Gastrocnemius medialis (tissue), 4 donors: ENCODE measurements at regions not wholly inside any gene's neighbourhood (a gene's known extent, or its start where the extent isn't known, plus 50 kb on each side); places are given as distances from the start of the nearest gene placed in this dataset.
"Not testable (repeated sequence)": the region's sequence is repeated elsewhere in the genome, so short reads cannot be mapped to it uniquely, and the experiment has no call there.

Experiments used
- ATAC-seq, 2 donors: fragments of 150-250 bp; one replicate each; pipeline ENCODE4 v1.9.1; 2016
- DNase-seq, 2 donors: peaks; one replicate each; pipeline ENCODE4 v3.0.0-alpha.2; 2019
- H3K27ac ChIP-seq, 4 donors: fragments of 200-600 bp; sonication (generic); 1 replicate in 1 of 4; 2 replicates in 3 of 4; pipeline ENCODE4 v1.5.1; 2016 to 2018; ENCODE audit warnings: mild to moderate bottlenecking in 2 of 4, moderate library complexity in 1 of 4
- H3K27me3 ChIP-seq, 3 donors: fragments of 200-600 bp; sonication (generic) in 2 of 3; 1 replicate in 1 of 3; 2 replicates in 2 of 3; pipeline versions ENCODE4 v1.5.1 to v1.6.0; 2016 to 2019; ENCODE audit warnings: mild to moderate bottlenecking in 1 of 3, moderate library complexity in 1 of 3
- H3K36me3 ChIP-seq, 2 donors: fragments of 200-600 bp; sonication (generic) in 1 of 2; one replicate each; pipeline ENCODE4 v1.5.1; 2017 to 2018
- H3K4me1 ChIP-seq, 2 donors: fragments of 200-600 bp; sonication (generic) in 1 of 2; one replicate each; pipeline ENCODE4 v1.5.1; 2016 to 2017; ENCODE audit warnings: mild to moderate bottlenecking in 2 of 2
- H3K4me3 ChIP-seq, 4 donors: fragments of 200-600 bp; sonication (generic) in 3 of 4; 1 replicate in 1 of 4; 2 replicates in 3 of 4; pipeline ENCODE4 v1.5.1; 2016 to 2019; ENCODE audit warnings: mild to moderate bottlenecking in 2 of 4
- H3K9me3 ChIP-seq, 3 donors: fragments of 200-600 bp; sonication (generic) in 2 of 3; 1 replicate in 1 of 3; 2 replicates in 2 of 3; pipeline ENCODE4 v1.5.1; 2016 to 2019
- CTCF ChIP-seq, 5 experiments: fragments of 450-650 bp in 3 of 5; fragments of 200-600 bp in 2 of 5; sonication (generic) in 2 of 5; IDR thresholded peaks in 4 of 5; conservative IDR thresholded peaks in 1 of 5; 1 replicate in 4 of 5; 2 replicates in 1 of 5; pipeline ENCODE4 v1.5.1; 2016 to 2019; ENCODE audit warnings: antibody characterized with exemption in 5 of 5, mild to moderate bottlenecking in 3 of 5, moderate library complexity in 3 of 5
- POLR2A ChIP-seq, 2 donors: fragments of 450-650 bp; IDR thresholded peaks; one replicate each; pipeline ENCODE4 v1.6.1; 2017; ENCODE audit warnings: antibody characterized with exemption in 2 of 2, mild to moderate bottlenecking in 2 of 2, moderate library complexity in 2 of 2
- in situ Hi-C, 4 donors: fragments of 200-750 bp; cut with MboI; loops; one replicate each; pipeline versions ENCODE4 v1.15.0 to v1.8.0; 2017; ENCODE audit warnings: low sequenced_read_pairs in 4 of 4
- intact Hi-C: fragments of 100-400 bp; cut with DNase I; formaldehyde crosslinking; loops from one replicate; pipeline ENCODE4 v1.15.1; 2023; ENCODE audit warnings: low total_unique reads

- intact Hi-C loops: no loop called here
- in situ Hi-C loops: no loop called here
These were observed 121.3 kb upstream of the CTSV start for GRCh38 chr9:97160255-97160654.

GRCh38 chr9:97158722-97159121 is 119.8 kb upstream of the CTSV start:
- H3K27ac ChIP-seq, H3K4me1 ChIP-seq, H3K27me3 ChIP-seq, H3K9me3 ChIP-seq, DNase-seq, ATAC-seq, intact Hi-C loops, in situ Hi-C loops, H3K4me3 ChIP-seq, H3K36me3 ChIP-seq: not testable (repeated sequence)

More at GRCh38 chr9:97160255-97160654, 121.3 kb upstream of the CTSV start:
- Histone ChIP-seq H3K27ac (no peak overlapping the region), H3K4me3 (no peak overlapping the region), H3K27me3 (no peaks in the 10 kb centered on the region), H3K4me1 (no peaks in the 10 kb centered on the region), H3K9me3 (no peaks in the 10 kb centered on the region), H3K36me3 (no peaks in the 10 kb centered on the region)
- DNase-seq (no peak), ATAC-seq (no peak)
- TF ChIP-seq POLR2A (IDR thresholded peaks at IDR 0.05): no peak
- no peak for TF ChIP-seq CTCF (IDR thresholded peaks at IDR 0.05 in 4 of 5, conservative IDR thresholded peaks at IDR 0.05 in 1 of 5)

GRCh38 chr9:97155441-97155840 is 116.5 kb upstream of the CTSV start:
- ATAC-seq, intact Hi-C loops, in situ Hi-C loops: not testable (repeated sequence)

GRCh38 chr9:97153967-97154366 is 115.0 kb upstream of the CTSV start:
- intact Hi-C loops: no loop called here
- ATAC-seq: no peak
- no peak overlapping the region for H3K4me3 ChIP-seq
- in situ Hi-C loops: no loop called here
- H3K27me3 ChIP-seq: no peaks in the 10 kb centered on the region
- no peak for TF ChIP-seq CTCF (IDR thresholded peaks at IDR 0.05 in 4 of 5, conservative IDR thresholded peaks at IDR 0.05 in 1 of 5)
- no peak for DNase-seq
- no peaks in the 10 kb centered on the region for H3K4me1 ChIP-seq
- H3K27ac ChIP-seq: no peak overlapping the region
- no peaks in the 10 kb centered on the region for H3K9me3 ChIP-seq
- H3K36me3 ChIP-seq: no peaks in the 10 kb centered on the region

More at GRCh38 chr9:97155441-97155840, 116.5 kb upstream of the CTSV start:
- not testable (repeated sequence) for H3K9me3 ChIP-seq, H3K4me3 ChIP-seq, H3K27ac ChIP-seq, H3K27me3 ChIP-seq, DNase-seq, H3K4me1 ChIP-seq, H3K36me3 ChIP-seq

GRCh38 chr9:97153160-97153559 is 114.2 kb upstream of the CTSV start:
- ATAC-seq, H3K4me3 ChIP-seq, H3K36me3 ChIP-seq, in situ Hi-C loops, H3K9me3 ChIP-seq, DNase-seq, H3K4me1 ChIP-seq, H3K27ac ChIP-seq, H3K27me3 ChIP-seq, intact Hi-C loops: not testable (repeated sequence)

- H3K36me3 ChIP-seq, ATAC-seq, in situ Hi-C loops, H3K4me3 ChIP-seq, intact Hi-C loops, H3K4me1 ChIP-seq, H3K27ac ChIP-seq, DNase-seq, H3K9me3 ChIP-seq, H3K27me3 ChIP-seq: not testable (repeated sequence)
These were observed 111.5 kb upstream of the CTSV start for GRCh38 chr9:97150471-97150870.

GRCh38 chr9:97148428-97148827 is 109.5 kb upstream of the CTSV start:
- H3K9me3 ChIP-seq, H3K4me1 ChIP-seq, H3K4me3 ChIP-seq, ATAC-seq, in situ Hi-C loops, H3K36me3 ChIP-seq, intact Hi-C loops, H3K27ac ChIP-seq, DNase-seq, H3K27me3 ChIP-seq: not testable (repeated sequence)

- H3K27me3 ChIP-seq, H3K9me3 ChIP-seq, intact Hi-C loops, H3K27ac ChIP-seq, H3K36me3 ChIP-seq, H3K4me1 ChIP-seq, ATAC-seq, H3K4me3 ChIP-seq, in situ Hi-C loops, DNase-seq: not testable (repeated sequence)
These were observed 106.7 kb upstream of the CTSV start for GRCh38 chr9:97145680-97146079.
